Coronary artery (tissue), 2 donors: ENCODE measurements at regions not wholly inside any gene's neighbourhood (a gene's known extent, or its start where the extent isn't known, plus 50 kb on each side); places are given as distances from the start of the nearest gene placed in this dataset.

Experiments
- DNase-seq: peaks from one replicate; pipeline ENCODE4 v3.0.0-alpha.2; 2017; ENCODE audit warnings: low spot score
- H3K27ac ChIP-seq, 2 donors: fragments of 200-600 bp; sonication (generic); one replicate each; pipeline ENCODE4 v1.5.1; 2016 to 2019
- H3K4me3 ChIP-seq: fragments of 200-600 bp; sonication (generic); 2 replicates; pipeline ENCODE4 v1.5.1; 2016; ENCODE audit warnings: mild to moderate bottlenecking, moderate library complexity
- CTCF ChIP-seq: fragments of 200-600 bp; sonication (generic); IDR thresholded peaks from one replicate; pipeline ENCODE4 v1.5.1; 2019; ENCODE audit warnings: antibody characterized with exemption

DNA sequence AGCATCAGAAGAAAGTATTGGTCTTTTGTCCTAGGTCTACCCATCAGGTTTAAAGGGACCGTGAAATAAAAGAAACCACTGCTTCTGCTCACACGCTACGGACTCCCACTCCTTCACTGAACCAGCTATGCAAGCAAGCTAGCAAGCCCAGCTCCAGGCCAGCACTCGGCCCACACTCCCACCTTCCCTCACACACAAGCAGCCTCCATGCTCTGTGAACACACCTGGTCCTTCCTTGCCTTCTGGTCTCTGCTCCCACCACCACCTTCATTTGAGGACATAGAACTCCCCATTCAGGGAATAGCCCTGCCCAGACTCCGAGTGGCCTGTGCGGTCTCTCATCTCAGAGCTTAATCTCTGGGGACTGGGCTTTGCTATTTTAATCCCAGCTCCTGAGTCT is 436.4 kb upstream of the CDH4 start:
- DNase-seq: no peak
- TF ChIP-seq CTCF: no peak
- Histone ChIP-seq H3K27ac (no peak overlapping the region), H3K4me3 (no peak overlapping the region)

DNA sequence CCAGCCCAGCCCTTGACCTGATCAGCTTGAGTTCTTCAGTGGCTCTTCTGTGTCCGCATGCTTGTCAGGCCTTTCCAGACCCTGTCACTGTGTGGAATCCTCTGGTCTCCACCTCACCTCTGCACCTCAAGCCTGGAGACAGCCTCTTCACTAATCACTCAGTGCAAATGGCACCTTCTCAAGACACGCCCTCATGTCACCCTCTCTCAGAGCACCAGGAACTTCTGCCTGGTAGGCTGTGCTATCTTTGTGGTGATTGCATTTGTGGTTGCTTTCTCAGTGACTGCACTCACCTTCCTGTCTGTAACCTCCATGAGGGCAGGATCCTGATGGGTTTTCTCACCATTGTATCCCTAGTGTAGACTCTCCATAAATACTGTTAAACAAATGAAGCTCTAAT is 435.2 kb upstream of the CDH4 start:
- DNase-seq: no peak
- Histone ChIP-seq H3K4me3 (no peak overlapping the region), H3K27ac (no peak overlapping the region)
- no peak for TF ChIP-seq CTCF

- TF ChIP-seq CTCF: no peak
- DNase-seq: no peak
- H3K4me3 ChIP-seq: no peak overlapping the region
These were observed 434.2 kb upstream of the CDH4 start for GRCh38 chr20:60817891-60818290.

GRCh38 chr20:60819511-60819910 is 432.6 kb upstream of the CDH4 start:
- H3K27ac ChIP-seq: no peak overlapping the region
- no peak for DNase-seq
- no peak overlapping the region for H3K4me3 ChIP-seq
- no peak for TF ChIP-seq CTCF

More at GRCh38 chr20:60817891-60818290, 434.2 kb upstream of the CDH4 start:
- H3K27ac ChIP-seq: no peak overlapping the region

DNA sequence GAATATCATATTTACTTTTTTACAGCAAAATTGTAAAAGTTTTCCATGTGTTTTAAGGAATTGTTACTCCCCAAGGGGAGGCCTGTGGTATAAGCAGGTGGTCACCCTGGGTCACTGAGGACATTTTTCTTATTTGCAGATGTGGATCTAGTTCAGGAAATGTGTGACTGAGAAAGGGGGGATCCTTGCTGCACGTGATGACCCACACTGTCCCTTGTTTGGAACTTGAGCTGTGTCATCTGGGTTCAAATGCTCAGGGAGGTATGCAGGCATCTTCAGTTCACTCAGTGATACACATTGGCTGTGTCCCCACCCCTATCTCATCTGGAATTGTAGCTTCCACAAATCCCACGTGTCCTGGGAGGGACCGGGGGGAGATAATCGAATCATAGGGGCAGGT is 431.9 kb upstream of the CDH4 start:
- DNase-seq: no peak
- no peak overlapping the region for H3K4me3 ChIP-seq
- no peak for TF ChIP-seq CTCF
- H3K27ac ChIP-seq: no peak overlapping the region

- no peak for TF ChIP-seq CTCF
- Histone ChIP-seq H3K27ac (no peak overlapping the region), H3K4me3 (no peak overlapping the region)
- DNase-seq: no peak
These were observed 431.1 kb upstream of the CDH4 start for GRCh38 chr20:60820918-60821317.

GRCh38 chr20:60822699-60823607 is 429.1 kb upstream of the CDH4 start:
- Histone ChIP-seq H3K4me3 (no peak overlapping the region), H3K27ac (no peak overlapping the region)
- TF ChIP-seq CTCF: no peak
- no peak for DNase-seq
